Uterus (tissue), 2 donors: ENCODE measurements at regions not wholly inside any gene's neighbourhood (a gene's known extent, or its start where the extent isn't known, plus 50 kb on each side); places are given as distances from the start of the nearest gene placed in this dataset.

Source experiments
- POLR2A ChIP-seq, 2 donors: fragments of 450-650 bp; IDR thresholded peaks; one replicate each; pipeline ENCODE4 v1.6.1; 2016; ENCODE audit warnings: antibody characterized with exemption in 2 of 2, mild to moderate bottlenecking in 1 of 2, moderate library complexity in 1 of 2
- TF ChIP-seq, protein P1 (sequence below), 4 experiments: fragments of 200-600 bp in 2 of 4; fragments of 450-650 bp in 2 of 4; sonication (generic) in 2 of 4; IDR thresholded peaks; one replicate each; pipeline ENCODE4 v1.5.1; 2016 to 2019; ENCODE audit warnings: antibody characterized with exemption in 4 of 4, mild to moderate bottlenecking in 2 of 4, moderate library complexity in 1 of 4

DNA sequence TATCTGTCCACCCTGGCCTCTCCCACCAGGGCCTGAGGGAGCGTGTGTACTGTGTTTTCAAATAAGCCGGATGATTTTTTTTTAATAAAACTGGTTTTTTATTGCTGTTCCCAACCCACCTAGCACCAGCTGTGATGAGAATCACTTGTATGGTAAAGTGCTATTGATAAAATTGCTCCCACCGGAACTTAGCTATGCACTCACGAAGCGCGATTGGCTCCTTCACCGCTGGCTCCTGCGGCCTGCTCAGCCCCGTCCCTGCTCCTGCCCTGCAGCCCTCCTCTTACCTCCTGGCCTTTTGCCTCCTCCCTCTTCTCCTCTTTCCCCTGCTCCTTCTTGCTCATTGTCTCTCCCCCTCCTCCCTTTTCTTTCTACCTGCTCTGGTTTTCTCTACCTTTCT lies 183.7 kb downstream of the TLE3 start:
- TF ChIP-seq, protein P1, sequence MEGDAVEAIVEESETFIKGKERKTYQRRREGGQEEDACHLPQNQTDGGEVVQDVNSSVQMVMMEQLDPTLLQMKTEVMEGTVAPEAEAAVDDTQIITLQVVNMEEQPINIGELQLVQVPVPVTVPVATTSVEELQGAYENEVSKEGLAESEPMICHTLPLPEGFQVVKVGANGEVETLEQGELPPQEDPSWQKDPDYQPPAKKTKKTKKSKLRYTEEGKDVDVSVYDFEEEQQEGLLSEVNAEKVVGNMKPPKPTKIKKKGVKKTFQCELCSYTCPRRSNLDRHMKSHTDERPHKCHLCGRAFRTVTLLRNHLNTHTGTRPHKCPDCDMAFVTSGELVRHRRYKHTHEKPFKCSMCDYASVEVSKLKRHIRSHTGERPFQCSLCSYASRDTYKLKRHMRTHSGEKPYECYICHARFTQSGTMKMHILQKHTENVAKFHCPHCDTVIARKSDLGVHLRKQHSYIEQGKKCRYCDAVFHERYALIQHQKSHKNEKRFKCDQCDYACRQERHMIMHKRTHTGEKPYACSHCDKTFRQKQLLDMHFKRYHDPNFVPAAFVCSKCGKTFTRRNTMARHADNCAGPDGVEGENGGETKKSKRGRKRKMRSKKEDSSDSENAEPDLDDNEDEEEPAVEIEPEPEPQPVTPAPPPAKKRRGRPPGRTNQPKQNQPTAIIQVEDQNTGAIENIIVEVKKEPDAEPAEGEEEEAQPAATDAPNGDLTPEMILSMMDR (IDR thresholded peaks at IDR 0.05): no peak
- TF ChIP-seq POLR2A (IDR thresholded peaks at IDR 0.05): no peak
